IMR-90 (cell line): ENCODE measurements at regions not wholly inside any gene's neighbourhood (a gene's known extent, or its start where the extent isn't known, plus 50 kb on each side); places are given as distances from the start of the nearest gene placed in this dataset.

ENCODE experiments used
- ATAC-seq: fragments of 200-7000 bp; cut with Tn5 transposase; 2 replicates; pipeline ENCODE4 v1.9.1; 2020; ENCODE audit warnings: low read depth, mild to moderate bottlenecking, moderate library complexity
- BruUV-seq: library from RNA; stranded (reverse); fragments of 400-500 nt; replicated peaks from 2 replicates; lab custom pipeline; 2021; lab: Mats Ljungman, UMichigan
- CTCF ChIA-PET: fragments of 300-600 bp; formaldehyde crosslinking; extraction: SDS; loops from one replicate; lab custom pipeline; 2021; ENCODE audit warnings: antibody characterized with exemption; lab: Yijun Ruan, JAX
- POLR2A ChIA-PET: fragments of 300-600 bp; sonication (Branson Sonifier 250); formaldehyde crosslinking; loops from one replicate; lab custom pipeline; 2022; ENCODE audit warnings: antibody characterized with exemption; ENCODE audit not compliant: unreplicated experiment; lab: Charles Lee
- DNase-seq: peaks from one replicate; pipeline ENCODE4 v3.0.0; 2013
- H2AFZ ChIP-seq: replicated peaks from 2 replicates; pipeline ENCODE3; 2013; ENCODE audit warnings: low read length, mild to moderate bottlenecking; ENCODE audit not compliant: poor library complexity
- H2AK5ac ChIP-seq: 2 replicates; pipeline ENCODE4 v1.6.1; 2013; ENCODE audit warnings: low read depth, low read length, inconsistent platforms
- H2AK9ac ChIP-seq: replicated peaks from 2 replicates; pipeline ENCODE3; 2013; ENCODE audit warnings: mild to moderate bottlenecking, low read depth, low read length, moderate library complexity; ENCODE audit not compliant: poor library complexity
- H2BK120ac ChIP-seq: 2 replicates; pipeline ENCODE4 v1.6.1; 2013; ENCODE audit warnings: low read depth, low read length, inconsistent platforms
- H2BK15ac ChIP-seq: 3 replicates; pipeline ENCODE4 v1.6.1; 2013; ENCODE audit warnings: low read depth, low read length, inconsistent platforms
- H2BK20ac ChIP-seq: 2 replicates; pipeline ENCODE4 v1.6.1; 2013; ENCODE audit warnings: low read depth, mild to moderate bottlenecking, inconsistent platforms, low read length, moderate library complexity
- H2BK5ac ChIP-seq: 2 replicates; pipeline ENCODE4 v1.6.1; 2013; ENCODE audit warnings: mild to moderate bottlenecking, low read depth, low read length, inconsistent platforms; ENCODE audit not compliant: poor library complexity, severe bottlenecking
- H3K14ac ChIP-seq: replicated peaks from 2 replicates; pipeline ENCODE4 v1.6.1; 2013; ENCODE audit warnings: low read depth, low read length, inconsistent platforms
- H3K18ac ChIP-seq: 2 replicates; pipeline ENCODE4 v1.6.1; 2013; ENCODE audit warnings: low read depth, low read length, control low read depth
- H3K23ac ChIP-seq: 2 replicates; pipeline ENCODE4 v1.6.1; 2013; ENCODE audit warnings: low read depth, low read length, inconsistent platforms
- H3K27ac ChIP-seq: 2 replicates; pipeline ENCODE4 v1.5.1; 2013; ENCODE audit warnings: mild to moderate bottlenecking, control low read depth, low read length; ENCODE audit not compliant: insufficient read depth
- H3K27me3 ChIP-seq: 2 replicates; pipeline ENCODE4 v1.6.1; 2013; ENCODE audit warnings: low read length; ENCODE audit not compliant: control insufficient read depth, insufficient read depth
- H3K36me3 ChIP-seq: 2 replicates; pipeline ENCODE4 v1.6.1; 2013; ENCODE audit warnings: low read length, mixed read lengths; ENCODE audit not compliant: control insufficient read depth, insufficient read depth
- H3K4ac ChIP-seq: 2 replicates; pipeline ENCODE4 v1.6.1; 2013; ENCODE audit warnings: low read depth, low read length, inconsistent platforms
- H3K4me1 ChIP-seq: 2 replicates; pipeline ENCODE4 v1.6.1; 2013; ENCODE audit warnings: low read length, mixed read lengths; ENCODE audit not compliant: control insufficient read depth, insufficient read depth
- H3K4me2 ChIP-seq: 2 replicates; pipeline ENCODE4 v1.6.1; 2013; ENCODE audit warnings: low read depth, mild to moderate bottlenecking, control low read depth, low read length, moderate library complexity
- H3K4me3 ChIP-seq: 2 replicates; pipeline ENCODE4 v1.5.1; 2013; ENCODE audit warnings: low read depth, mild to moderate bottlenecking, control low read depth, low read length, moderate library complexity; ENCODE audit not compliant: insufficient read depth
- H3K56ac ChIP-seq: 2 replicates; pipeline ENCODE4 v1.6.1; 2013; ENCODE audit warnings: low read length, inconsistent platforms; ENCODE audit not compliant: insufficient read depth; ENCODE audit errors: extremely low read depth
- H3K79me1 ChIP-seq, 2 experiments: 2 replicates each; pipeline ENCODE4 v1.6.1; 2013; ENCODE audit warnings: low read length in 2 of 2, inconsistent platforms in 1 of 2, low read depth in 1 of 2
- H3K9ac ChIP-seq: 2 replicates; pipeline ENCODE4 v1.6.1; 2013; ENCODE audit warnings: low read depth, low read length, control low read depth
- H3K9me1 ChIP-seq: 2 replicates; pipeline ENCODE4 v1.6.1; 2013; ENCODE audit warnings: low read length, inconsistent platforms; ENCODE audit not compliant: insufficient read depth
- H3K9me3 ChIP-seq: 2 replicates; pipeline ENCODE4 v1.6.1; 2013; ENCODE audit warnings: low read length; ENCODE audit not compliant: control insufficient read depth, insufficient read depth
- H4K20me1 ChIP-seq: 2 replicates; pipeline ENCODE4 v1.6.1; 2013; ENCODE audit warnings: low read length, inconsistent platforms; ENCODE audit not compliant: insufficient read depth
- H4K5ac ChIP-seq: 2 replicates; pipeline ENCODE4 v1.6.1; 2013; ENCODE audit warnings: mild to moderate bottlenecking, low read depth, low read length, control low read depth
- H4K8ac ChIP-seq, 2 experiments: 2 replicates each; pipeline ENCODE4 v1.6.1; 2013; ENCODE audit warnings: low read depth in 2 of 2, low read length in 2 of 2, control low read depth in 1 of 2, inconsistent platforms in 1 of 2
- H4K91ac ChIP-seq: 2 replicates; pipeline ENCODE4 v1.6.1; 2013; ENCODE audit warnings: low read depth, low read length, inconsistent platforms; ENCODE audit not compliant: insufficient read depth
- BHLHE40 ChIP-seq: fragments of 150-350 bp; IDR thresholded peaks from 2 replicates; pipeline ENCODE4 v1.6.1; 2016; ENCODE audit warnings: mild to moderate bottlenecking, low read depth, low read length
- CEBPB ChIP-seq: IDR thresholded peaks from 2 replicates; pipeline ENCODE4 v1.6.1; 2012; ENCODE audit warnings: low read depth, low read length, improper control_type of control experiment
- CHD1 ChIP-seq: IDR thresholded peaks from 2 replicates; pipeline ENCODE4 v1.6.1; 2012; ENCODE audit warnings: low read depth, low read length, improper control_type of control experiment
- CTCF ChIP-seq: conservative IDR thresholded peaks from 2 replicates; pipeline ENCODE4 v1.5.1; 2012; ENCODE audit warnings: mild to moderate bottlenecking, low read depth, low read length, improper control_type of control experiment
- ELK1 ChIP-seq: fragments of 150-350 bp; IDR thresholded peaks from 2 replicates; pipeline ENCODE4 v1.6.1; 2016; ENCODE audit warnings: low read depth, mild to moderate bottlenecking, low read length, moderate library complexity, borderline replicate concordance
- FOS ChIP-seq: fragments of 150-350 bp; IDR thresholded peaks from 2 replicates; pipeline ENCODE4 v1.6.1; 2016; ENCODE audit warnings: low read depth, low read length
- MAFK ChIP-seq: IDR thresholded peaks from 2 replicates; pipeline ENCODE4 v1.6.1; 2012; ENCODE audit warnings: low read depth, low read length, improper control_type of control experiment
- MAZ ChIP-seq: IDR thresholded peaks from 2 replicates; pipeline ENCODE4 v1.6.1; 2012; ENCODE audit warnings: low read depth, mild to moderate bottlenecking, low read length, improper control_type of control experiment, moderate library complexity, borderline replicate concordance
- MXI1 ChIP-seq: IDR thresholded peaks from 2 replicates; pipeline ENCODE4 v1.6.1; 2012; ENCODE audit warnings: low read depth, mild to moderate bottlenecking, low read length, moderate library complexity, borderline replicate concordance
- NFE2L2 ChIP-seq: fragments of 150-350 bp; IDR thresholded peaks from 2 replicates; pipeline ENCODE4 v1.6.1; 2016; ENCODE audit warnings: low read depth, mild to moderate bottlenecking, low read length
- POLR2A ChIP-seq: IDR thresholded peaks from 2 replicates; pipeline ENCODE4 v1.6.1; 2012; ENCODE audit warnings: mild to moderate bottlenecking, low read depth, low read length
- RAD21 ChIP-seq: IDR thresholded peaks from 2 replicates; pipeline ENCODE4 v1.6.1; 2012; ENCODE audit warnings: low read length, improper control_type of control experiment
- RCOR1 ChIP-seq: IDR thresholded peaks from 2 replicates; pipeline ENCODE4 v1.6.1; 2012; ENCODE audit warnings: mild to moderate bottlenecking, low read length, improper control_type of control experiment; ENCODE audit not compliant: insufficient replicate concordance
- RFX5 ChIP-seq: IDR thresholded peaks from 2 replicates; pipeline ENCODE4 v1.8.0; 2012; ENCODE audit warnings: low read depth, mild to moderate bottlenecking, low read length, moderate library complexity
- SMC3 ChIP-seq: fragments of 150-350 bp; IDR thresholded peaks from 2 replicates; pipeline ENCODE4 v1.6.1; 2016; ENCODE audit warnings: low read depth, mild to moderate bottlenecking, antibody characterized with exemption, low read length, moderate library complexity
- WGBS, 2 experiments: methylation state at CpG; one replicate each; pipeline versions ENCODE4 v1.1.5 to v1.1.7; 2013; ENCODE audit warnings: missing lambda C conversion rate in 2 of 2; ENCODE audit not compliant: insufficient read length in 1 of 2; ENCODE audit errors: extremely low coverage in 2 of 2; 5-methylcytosine and 5-hydroxymethylcytosine counted together
- dilution Hi-C: fragments of 300-500 bp; cut with HindIII; formaldehyde crosslinking; loops from one replicate; pipeline ENCODE4 v1.14.3; 2018; ENCODE audit warnings: low sequenced_read_pairs; ENCODE audit not compliant: unreplicated experiment
- in situ Hi-C: fragments of 300-500 bp; cut with MboI; formaldehyde crosslinking; loops from 3 replicates; pipeline ENCODE4 v1.14.3; 2019; ENCODE audit warnings: low sequenced_read_pairs, inconsistent platforms, mixed read lengths
- intact Hi-C: fragments of 100-400 bp; cut with micrococcal nuclease; formaldehyde crosslinking; loops from 2 replicates; pipeline ENCODE4 v1.10.0; 2022

- in situ Hi-C loops (no loop called here), dilution Hi-C loops (no loop called here), intact Hi-C loops (no loop called here)
- no peak overlapping the region for H3K56ac ChIP-seq
- H2AK5ac ChIP-seq = no peak overlapping the region
- no peak overlapping the region for H2BK5ac ChIP-seq
- no peak overlapping the region for H2AFZ ChIP-seq
- H3K9me1 ChIP-seq = no peaks in the 10 kb centered on the region
- no peaks in the 10 kb centered on the region for H3K27me3 ChIP-seq
- H2AK9ac ChIP-seq = no peak overlapping the region
- peaks cover 17% of the 10 kb centered on the region for H3K9me3 ChIP-seq
- no peak overlapping the region for H3K4ac ChIP-seq
- H4K20me1 ChIP-seq = no peaks in the 10 kb centered on the region
- no peak overlapping the region for H3K18ac ChIP-seq
- H4K91ac ChIP-seq = no peak overlapping the region
- ATAC-seq = no peak
- no peak for TF ChIP-seq MAZ
- no peak for TF ChIP-seq CEBPB
- TF ChIP-seq CHD1 = no peak
- no peak for TF ChIP-seq MXI1
- no peak for TF ChIP-seq RCOR1
- no peak for TF ChIP-seq SMC3
- TF ChIP-seq ELK1 = no peak
- no peak for TF ChIP-seq POLR2A
- TF ChIP-seq FOS = no peak
- no peak for TF ChIP-seq RAD21
- TF ChIP-seq CTCF = no peak
- no peak for TF ChIP-seq NFE2L2
- TF ChIP-seq RFX5 = no peak
- no peak for TF ChIP-seq MAFK
- no peak for TF ChIP-seq BHLHE40
- H4K5ac ChIP-seq = no peak overlapping the region
- no TSS peak for BruUV-seq
- H3K79me1 ChIP-seq = no peaks in the 10 kb centered on the region
- no peak overlapping the region for H3K14ac ChIP-seq
- no peak overlapping the region for H3K27ac ChIP-seq
- H2BK20ac ChIP-seq = no peak overlapping the region
- POLR2A ChIA-PET = no interaction called here
- CTCF ChIA-PET = no interaction called here
- no peak overlapping the region for H3K4me2 ChIP-seq
- H3K36me3 ChIP-seq = no peaks in the 10 kb centered on the region
- no peak overlapping the region for H3K4me3 ChIP-seq
- H3K9ac ChIP-seq = no peak overlapping the region
- H2BK15ac ChIP-seq = no peak overlapping the region
- DNase-seq = no peak
- H3K23ac ChIP-seq = no peak overlapping the region
- no peak overlapping the region for H4K8ac ChIP-seq
- WGBS, 2 experiments = 44% methylated on average over 6 of the region's 10 CpGs; no CpG with 5 or more reads in 1 of the 2 experiments
- H2BK120ac ChIP-seq = no peak overlapping the region
- H3K4me1 ChIP-seq = no peaks in the 10 kb centered on the region
Observed at GRCh38 chr15:94882071-94882712, 650.8 kb downstream of the MCTP2 start.
